Esophagus muscularis mucosa (tissue), 4 donors: ENCODE measurements at regions not wholly inside any gene's neighbourhood (a gene's known extent, or its start where the extent isn't known, plus 50 kb on each side); places are given as distances from the start of the nearest gene placed in this dataset.

ENCODE experiments used
- EP300 ChIP-seq: sonication (generic); formaldehyde crosslinking; IDR thresholded peaks from one replicate; pipeline ENCODE4 v1.6.1; 2017; ENCODE audit warnings: antibody characterized with exemption
- POLR2A ChIP-seq: fragments of 450-650 bp; IDR thresholded peaks from one replicate; pipeline ENCODE4 v1.6.1; 2017; ENCODE audit warnings: antibody characterized with exemption, moderate library complexity, mild to moderate bottlenecking, low read depth
- POLR2AphosphoS5 ChIP-seq, 2 donors: sonication (generic); formaldehyde crosslinking; IDR thresholded peaks; one replicate each; pipeline ENCODE4 v1.6.1; 2017; ENCODE audit warnings: antibody characterized with exemption in 2 of 2
- TF ChIP-seq, protein P1 (sequence below), 3 experiments: fragments of 200-600 bp in 2 of 3; fragments of 450-650 bp in 1 of 3; sonication (generic) in 2 of 3; IDR thresholded peaks; one replicate each; pipeline ENCODE4 v1.5.1; 2017 to 2019; ENCODE audit warnings: antibody characterized with exemption in 3 of 3, mild to moderate bottlenecking in 2 of 3, moderate library complexity in 1 of 3

DNA sequence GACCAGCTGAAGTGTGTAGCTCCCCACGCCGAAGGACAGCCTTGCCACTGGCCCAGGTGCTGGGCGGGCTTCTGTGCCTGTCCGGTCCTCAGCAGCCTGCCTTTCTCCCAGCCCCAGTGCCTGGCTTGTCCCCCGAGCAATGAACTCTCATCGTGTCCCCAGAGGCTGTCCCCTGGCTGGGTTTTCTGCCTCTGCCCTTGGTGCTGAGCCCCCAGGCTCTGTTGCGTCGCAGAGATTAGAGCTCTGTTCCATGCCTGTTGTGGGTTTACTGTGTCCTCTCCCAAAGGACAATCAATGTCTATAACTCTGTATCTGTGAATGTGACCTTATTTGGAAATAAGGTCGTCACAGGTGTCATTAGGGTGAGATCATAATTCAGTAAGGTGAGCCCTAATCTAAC lies 226.1 kb upstream of the SHH start:
- TF ChIP-seq, protein P1, sequence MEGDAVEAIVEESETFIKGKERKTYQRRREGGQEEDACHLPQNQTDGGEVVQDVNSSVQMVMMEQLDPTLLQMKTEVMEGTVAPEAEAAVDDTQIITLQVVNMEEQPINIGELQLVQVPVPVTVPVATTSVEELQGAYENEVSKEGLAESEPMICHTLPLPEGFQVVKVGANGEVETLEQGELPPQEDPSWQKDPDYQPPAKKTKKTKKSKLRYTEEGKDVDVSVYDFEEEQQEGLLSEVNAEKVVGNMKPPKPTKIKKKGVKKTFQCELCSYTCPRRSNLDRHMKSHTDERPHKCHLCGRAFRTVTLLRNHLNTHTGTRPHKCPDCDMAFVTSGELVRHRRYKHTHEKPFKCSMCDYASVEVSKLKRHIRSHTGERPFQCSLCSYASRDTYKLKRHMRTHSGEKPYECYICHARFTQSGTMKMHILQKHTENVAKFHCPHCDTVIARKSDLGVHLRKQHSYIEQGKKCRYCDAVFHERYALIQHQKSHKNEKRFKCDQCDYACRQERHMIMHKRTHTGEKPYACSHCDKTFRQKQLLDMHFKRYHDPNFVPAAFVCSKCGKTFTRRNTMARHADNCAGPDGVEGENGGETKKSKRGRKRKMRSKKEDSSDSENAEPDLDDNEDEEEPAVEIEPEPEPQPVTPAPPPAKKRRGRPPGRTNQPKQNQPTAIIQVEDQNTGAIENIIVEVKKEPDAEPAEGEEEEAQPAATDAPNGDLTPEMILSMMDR (IDR thresholded peaks at IDR 0.05): no peak
- TF ChIP-seq POLR2A (no peak), EP300 (no peak), POLR2AphosphoS5 (IDR thresholded peaks at IDR 0.05) (no peak)
